ENCODE measurements at regions not wholly inside any gene's neighbourhood (a gene's known extent, or its start where the extent isn't known, plus 50 kb on each side); places are given as distances from the start of the nearest gene placed in this dataset.
A peak's percentile ranks its signal among the peaks of the same experiment; 100 is the strongest.

- H3K27me3 ChIP-seq (ENCODE audit: insufficient read depth) = no peaks in the 10 kb centered on the region; the same call in 1 of the 2 replicates
- H4K20me1 ChIP-seq (ENCODE audit: insufficient read depth) = no peaks in the 10 kb centered on the region
- 2% methylated on average over 4 of the region's 4 CpGs for WGBS (ENCODE audit: low lambda C conversion rate)
- no peak overlapping the region for H3K9ac ChIP-seq
- no peaks in the 10 kb centered on the region for H3K36me3 ChIP-seq (replicated peaks in 1 of 2; ENCODE audit: control insufficient read depth in 1 of 2, insufficient read depth in 2 of 2, low read length in 1 of 2)
- peak overlapping the region; percentile 23; the same call in 1 of the 2 replicates for H3K4me2 ChIP-seq
- peak overlapping the region; percentile 82 to 94; a peak in 3 of 4 replicates for H3K27ac ChIP-seq (ENCODE audit: low read depth in 2 of 2, low read length in 1 of 2)
- H3K4me1 ChIP-seq (ENCODE audit: control insufficient read depth in 1 of 2, insufficient read depth in 2 of 2, low read depth in 1 of 2, low read length in 1 of 2) = peaks cover 0 to 11% of the 10 kb centered on the region in 2 experiments; a peak in 3 of 4 replicates
- no peak for DNase-seq
- peak overlapping the region in 1 of 2 experiments; percentile 17; a peak in 2 of 4 replicates for H3K4me3 ChIP-seq (ENCODE audit: low read depth in 2 of 2, low read length in 1 of 2)
- POLR2A ChIA-PET = no interaction called here
- no peaks in the 10 kb centered on the region for H3K79me2 ChIP-seq (ENCODE audit: insufficient read depth)
- no peaks in the 10 kb centered on the region for H3K9me3 ChIP-seq
- no peaks in the 10 kb centered on the region for H3K9me2 ChIP-seq
- CTCF ChIA-PET = no interaction called here
- peaks cover 37% of the 10 kb centered on the region for H3F3A ChIP-seq (replicated peaks; ENCODE audit: insufficient read depth)
- H2AFZ ChIP-seq (ENCODE audit: low read depth) = no peak overlapping the region
- TF ChIP-seq ELF1 (IDR thresholded peaks at IDR 0.05) (no peak), CTCF (IDR thresholded peaks at IDR 0.05) (0 out of 2 replicates have a peak, but pooled peaks have one; percentile 10), CHD2 (IDR thresholded peaks at IDR 0.05; ENCODE audit: low read length, partially characterized antibody) (no peak), RFX5 (IDR thresholded peaks at IDR 0.05; ENCODE audit: low read length) (no peak), ZBTB33 (IDR thresholded peaks at IDR 0.05; ENCODE audit: borderline replicate concordance, low read depth) (0 out of 2 replicates have a peak, but pooled peaks have one; percentile 27), SMC3 (IDR thresholded peaks at IDR 0.05; ENCODE audit: low read depth, low read length) (no peak), GABPA (IDR thresholded peaks at IDR 0.05; ENCODE audit: low read depth) (no peak), RXRA (IDR thresholded peaks at IDR 0.05; ENCODE audit: borderline replicate concordance, low read depth) (peak; percentile 59; the same call in 1 of the 2 replicates), JUND (IDR thresholded peaks at IDR 0.05) (peak; percentile 68), GATA2 (CRISPR knock-in tag; IDR thresholded peaks at IDR 0.05) (no peak), TAF1 (IDR thresholded peaks at IDR 0.05; ENCODE audit: borderline replicate concordance, low read depth, low read length) (peak; percentile 51; the same call in 1 of the 2 replicates), EZH2phosphoT487 (IDR thresholded peaks at IDR 0.05; ENCODE audit: borderline replicate concordance, low read depth) (no peak), YY1 (IDR thresholded peaks at IDR 0.05; ENCODE audit: low read depth) (no peak), USF2 (IDR thresholded peaks at IDR 0.05; ENCODE audit: borderline replicate concordance, low read depth, low read length) (no peak), TCF12 (IDR thresholded peaks at IDR 0.05) (peak; percentile 98), EP300 (IDR thresholded peaks at IDR 0.05; ENCODE audit: borderline replicate concordance in 1 of 2, low read depth in 1 of 2, low read length in 1 of 2) (peak; percentile 70 to 94), FOXJ3 (CRISPR knock-in tag; IDR thresholded peaks at IDR 0.05) (no peak), USF1 (IDR thresholded peaks at IDR 0.05; ENCODE audit: borderline replicate concordance, low read depth) (no peak), FOSL2 (IDR thresholded peaks at IDR 0.05; ENCODE audit: borderline replicate concordance, low read depth) (peak; percentile 74; the same call in 1 of the 2 replicates), SIN3A (IDR thresholded peaks at IDR 0.05; ENCODE audit: borderline replicate concordance, low read depth, low read length) (peak; percentile 74; the same call in 1 of the 2 replicates), PBX3 (IDR thresholded peaks at IDR 0.05) (peak; percentile 95), NRF1 (IDR thresholded peaks at IDR 0.05; ENCODE audit: low read depth, low read length) (no peak), MXI1 (IDR thresholded peaks at IDR 0.05; ENCODE audit: low read depth, low read length) (no peak), POLR2AphosphoS5 (IDR thresholded peaks at IDR 0.05; ENCODE audit: low read depth, low read length) (peak; percentile 67; the same call in 1 of the 2 replicates), MEF2A (IDR thresholded peaks at IDR 0.05; ENCODE audit: borderline replicate concordance, low read depth) (peak; percentile 29; the same call in 1 of the 2 replicates), TEAD4 (IDR thresholded peaks at IDR 0.05; ENCODE audit: borderline replicate concordance, insufficient read depth) (peak; percentile 59; the same call in 1 of the 2 replicates), FOXM1 (IDR thresholded peaks at IDR 0.05; ENCODE audit: low read depth) (0 out of 2 replicates have a peak, but pooled peaks have one; percentile 54), MAX (IDR thresholded peaks at IDR 0.05; ENCODE audit: low read depth) (0 out of 2 replicates have a peak, but pooled peaks have one; percentile 14)
These were observed 85.8 kb downstream of the LLPH start for GRCh38 chr12:66044731-66045130.
